ENCODE measurements at regions not wholly inside any gene's neighbourhood (a gene's known extent, or its start where the extent isn't known, plus 50 kb on each side); places are given as distances from the start of the nearest gene placed in this dataset.
"Not testable (repeated sequence)": the region's sequence is repeated elsewhere in the genome, so short reads cannot be mapped to it uniquely, and the experiment has no call there.

DNA sequence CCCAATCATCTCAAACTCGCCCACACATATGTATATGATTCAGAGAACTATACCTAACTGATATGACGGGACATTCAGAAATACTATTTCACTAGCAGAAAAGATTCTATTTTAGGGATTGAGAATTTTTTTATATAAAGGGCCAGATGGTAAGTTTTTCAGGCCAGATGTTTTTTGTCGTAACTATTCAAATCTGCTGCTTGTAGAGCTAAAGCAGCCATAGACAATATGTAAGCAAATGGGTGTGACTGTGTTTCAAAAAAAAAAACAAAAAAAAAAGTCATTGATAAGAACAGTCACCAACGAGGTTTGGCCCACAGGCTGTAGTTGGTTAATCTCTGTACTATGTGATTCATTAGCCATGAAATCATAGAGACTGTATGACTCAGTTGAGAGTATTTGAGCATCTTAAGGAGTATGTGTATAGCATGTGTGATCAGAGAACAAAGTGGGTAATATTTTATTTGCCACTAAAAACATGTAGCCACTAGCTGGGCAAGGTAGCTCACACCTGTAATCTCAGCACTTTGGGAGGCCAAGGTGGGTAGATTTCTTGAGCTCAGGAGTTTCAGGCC, 2724.7 kb downstream of the PCDH9 start:
- no peak for ATAC-seq

DNA sequence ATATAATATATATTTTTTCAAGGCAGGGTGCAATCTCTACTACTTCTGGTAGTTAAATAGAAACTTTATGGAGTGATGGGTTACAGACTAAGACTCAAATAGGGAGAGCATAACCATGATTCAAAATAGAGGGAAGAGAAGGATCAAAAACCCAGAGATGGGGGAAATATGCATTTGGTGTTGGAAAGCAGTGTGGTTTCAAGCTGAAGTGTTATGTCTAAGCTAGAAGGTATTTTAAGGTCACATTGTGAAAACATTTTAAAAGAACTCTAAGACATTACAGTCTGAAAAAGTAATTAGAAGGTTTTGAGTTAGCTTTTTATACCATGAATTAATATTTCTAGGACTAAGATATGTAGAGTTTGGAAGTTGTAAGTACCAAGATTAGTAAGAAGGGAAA, 2741.4 kb downstream of the PCDH9 start:
- no peak for ATAC-seq

DNA sequence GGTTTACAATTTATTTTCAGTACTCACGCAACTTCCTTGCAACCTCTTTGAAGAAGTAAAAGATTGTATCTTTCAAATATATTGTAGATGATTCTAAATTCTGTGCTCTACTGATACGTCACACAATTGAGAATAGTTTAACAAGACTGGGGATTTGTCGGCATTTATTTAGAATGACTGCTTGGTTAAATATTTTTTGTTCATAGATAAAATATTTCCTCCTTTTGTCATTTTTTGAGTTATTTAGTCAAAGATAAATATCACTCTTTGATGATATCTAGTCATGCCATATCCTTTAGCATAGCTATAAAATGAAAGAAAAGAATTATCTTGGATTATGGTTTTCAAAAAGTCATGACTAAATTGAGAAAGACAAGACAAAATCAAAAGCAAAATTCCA, 2747.8 kb downstream of the PCDH9 start:
- no peak for ATAC-seq

- no peak for ATAC-seq
Measured at GRCh38 chr13:64480672-64481071, 2749.5 kb downstream of the PCDH9 start.

- no peak for ATAC-seq
Measured at GRCh38 chr13:64480211-64480610, 2749.9 kb downstream of the PCDH9 start.

GRCh38 chr13:64477146-64477545, 2753.0 kb downstream of the PCDH9 start:
- no peak for ATAC-seq

- ATAC-seq: not testable (repeated sequence)
Measured at GRCh38 chr13:64476041-64476568, 2754.0 kb downstream of the PCDH9 start.

DNA sequence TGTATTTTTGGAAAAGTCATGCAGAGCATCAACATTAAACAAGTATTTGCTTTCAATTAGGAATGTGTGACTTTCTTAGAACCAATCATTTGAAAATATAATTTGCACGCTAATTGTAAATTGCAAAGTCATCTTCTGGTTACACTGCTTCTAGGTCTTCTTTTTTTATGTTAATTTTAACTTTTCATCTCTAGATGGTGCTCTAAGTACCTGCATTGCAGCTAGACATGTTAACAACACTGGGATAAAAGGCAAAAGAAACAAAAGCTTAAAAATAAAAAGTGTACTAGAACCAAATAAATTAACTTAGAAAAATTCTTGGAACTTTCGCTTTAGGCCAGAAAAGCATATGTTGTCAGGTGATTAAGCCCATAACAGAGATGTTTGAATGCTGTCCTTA, 2758.2 kb downstream of the PCDH9 start:
- no peak for ATAC-seq

- ATAC-seq: no peak
Measured at GRCh38 chr13:64470751-64471150, 2759.4 kb downstream of the PCDH9 start.

GRCh38 chr13:64459778-64460177, 2770.4 kb downstream of the PCDH9 start:
- ATAC-seq: no peak

GRCh38 chr13:64457976-64458375, 2772.2 kb downstream of the PCDH9 start:
- ATAC-seq: no peak

DNA sequence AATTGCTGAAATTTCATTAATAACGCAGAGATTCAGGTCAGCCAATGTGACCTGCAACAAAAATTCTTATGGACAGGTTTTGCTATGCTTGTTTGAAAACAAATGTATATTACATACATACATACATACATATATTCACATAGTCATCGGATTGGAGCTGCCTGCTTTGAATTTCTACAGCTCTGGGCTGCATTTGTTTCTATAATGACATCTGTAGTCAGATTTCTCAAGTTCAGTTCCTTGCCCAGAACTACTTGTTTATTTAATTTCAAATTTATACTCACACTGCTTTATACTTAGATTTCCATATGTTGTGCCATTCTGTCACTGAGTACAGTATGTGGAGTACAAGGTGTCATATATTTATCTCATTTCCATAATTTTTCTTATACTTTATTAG, 2775.0 kb downstream of the PCDH9 start:
- no peak for ATAC-seq

DNA sequence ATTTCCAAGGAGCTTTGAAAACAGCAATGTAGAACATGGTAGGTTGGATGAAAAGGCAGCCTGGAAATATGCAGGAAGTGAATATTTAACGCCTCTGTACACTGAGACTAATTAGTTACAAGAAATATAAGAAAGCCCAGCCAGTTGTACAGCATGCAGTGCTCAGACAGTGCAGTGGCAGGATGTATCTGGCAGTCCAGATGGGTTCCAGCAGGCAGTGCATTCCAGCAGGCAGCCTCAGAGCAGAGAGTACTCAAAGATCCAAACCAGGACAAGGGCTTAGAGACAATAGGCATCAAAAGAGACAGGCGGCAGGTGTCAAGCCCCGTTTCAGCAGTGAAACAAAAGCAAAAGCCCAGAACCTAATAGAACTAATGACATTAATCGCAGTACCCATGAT, 2776.3 kb downstream of the PCDH9 start:
- ATAC-seq: no peak

- no peak for ATAC-seq
Measured at GRCh38 chr13:64446372-64446771, 2783.8 kb downstream of the PCDH9 start.

- ATAC-seq: no peak
Measured at GRCh38 chr13:64441740-64442139, 2788.4 kb downstream of the PCDH9 start.

DNA sequence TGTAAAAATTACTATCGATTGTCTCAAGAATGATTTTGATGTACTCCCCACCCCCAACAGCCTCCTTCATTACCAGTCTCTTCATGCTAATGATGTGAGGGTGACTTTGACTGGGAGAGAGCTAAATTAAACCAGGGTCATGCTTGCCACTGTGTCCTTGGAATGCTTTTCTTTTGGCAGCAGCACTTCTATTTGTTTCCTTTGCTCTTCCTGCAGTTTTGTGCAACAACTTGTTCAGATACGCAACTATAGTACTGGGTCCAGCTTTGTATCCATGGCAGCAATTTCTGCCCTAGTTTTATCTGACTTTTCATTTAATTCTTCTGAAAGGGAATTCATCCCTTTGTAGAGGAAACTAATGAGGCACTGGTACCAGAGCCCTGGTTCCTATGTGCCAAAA, 2792.1 kb downstream of the PCDH9 start:
- ATAC-seq: no peak

DNA sequence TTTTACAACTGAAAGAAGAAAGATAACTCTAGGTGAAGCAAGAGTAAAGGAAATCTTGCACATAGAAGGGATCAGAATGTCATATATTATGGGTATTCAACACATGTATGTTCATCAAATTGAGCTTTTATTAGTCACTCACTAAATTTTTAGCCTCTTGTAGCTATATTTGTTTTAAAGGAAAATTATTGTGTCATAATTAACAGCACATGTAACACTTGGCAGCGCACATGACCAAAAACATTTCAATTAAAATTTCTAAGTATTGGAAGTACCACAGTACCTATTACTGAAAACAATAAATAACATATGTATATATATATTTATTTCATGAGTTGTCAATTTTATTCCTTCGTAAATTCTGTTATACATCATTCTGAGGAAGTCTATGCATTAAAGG, 2800.4 kb downstream of the PCDH9 start:
- ATAC-seq: no peak

DNA sequence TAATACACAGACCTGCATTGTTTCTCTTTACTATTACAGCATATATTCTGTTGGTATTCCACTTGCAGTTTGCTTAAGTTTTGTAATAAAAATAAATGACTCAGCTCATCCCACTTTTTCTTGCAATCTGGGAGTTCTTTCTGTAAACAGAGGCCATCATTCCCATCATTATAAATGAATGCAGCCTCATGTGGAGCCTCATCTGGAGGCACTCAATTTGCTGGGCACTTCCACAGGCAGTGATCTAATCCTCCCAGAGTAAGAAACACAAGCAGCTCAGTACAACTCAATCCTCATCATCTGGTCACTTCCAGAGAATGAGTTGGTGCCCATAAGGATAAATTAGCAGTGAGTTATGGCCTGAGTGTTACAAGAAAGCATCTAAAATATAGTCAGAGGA, 2801.9 kb downstream of the PCDH9 start:
- ATAC-seq: no peak

DNA sequence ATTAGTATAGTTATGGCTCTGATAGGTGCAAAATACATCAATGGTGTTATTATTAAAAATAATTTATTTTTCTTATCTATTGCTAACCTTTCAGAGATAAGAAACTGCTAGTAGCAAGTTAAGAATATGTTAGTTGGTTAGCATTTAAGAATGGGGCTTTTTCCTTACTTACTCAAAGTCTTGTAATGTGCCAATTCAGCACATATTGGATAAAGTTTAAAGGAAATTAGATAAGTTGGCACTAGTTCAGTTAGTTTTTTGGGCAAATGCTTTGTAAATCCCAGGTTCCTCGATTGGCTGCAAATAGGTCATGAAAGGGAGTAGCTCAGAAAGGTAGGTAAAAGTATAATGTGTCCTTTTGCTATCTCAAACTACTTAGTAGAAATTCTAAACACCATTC, 2806.7 kb downstream of the PCDH9 start:
- ATAC-seq: no peak

DNA sequence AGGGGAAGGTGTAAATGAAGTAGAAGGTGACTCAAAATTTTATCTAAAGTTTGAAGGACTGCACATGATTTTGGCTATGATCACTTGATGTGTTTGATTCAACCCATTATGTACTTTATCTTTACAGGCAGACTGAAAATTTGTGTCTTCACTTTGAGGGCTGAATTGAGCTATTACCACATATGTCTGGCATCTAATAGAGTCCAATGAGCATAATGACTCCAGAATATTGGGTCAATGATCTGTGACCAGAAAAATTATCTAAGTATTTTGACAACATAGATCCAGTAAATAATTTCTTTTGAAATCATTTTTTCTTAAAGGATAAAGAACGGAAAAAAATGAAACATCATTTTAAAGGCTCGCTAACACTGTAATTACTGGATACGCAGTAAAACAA, 2810.0 kb downstream of the PCDH9 start:
- no peak for ATAC-seq

DNA sequence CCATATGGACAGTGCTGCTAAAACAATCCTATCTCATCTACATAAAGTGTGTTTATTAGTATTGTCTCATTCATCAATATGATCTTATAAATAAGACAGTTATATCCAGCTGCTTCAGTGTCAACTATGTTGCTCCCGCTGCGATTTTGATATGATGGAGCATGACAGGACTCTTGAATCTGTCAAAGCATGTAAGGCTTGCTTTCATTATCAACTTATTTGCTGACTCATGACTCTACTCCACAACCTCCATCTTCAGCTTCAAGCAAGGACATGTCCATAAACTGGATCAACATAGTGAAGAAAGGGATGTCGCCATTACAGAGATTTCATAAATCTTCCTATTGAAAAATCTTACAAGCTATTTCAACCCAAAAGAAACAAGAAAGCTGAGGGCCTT, 2812.6 kb downstream of the PCDH9 start:
- no peak for ATAC-seq

- no peak for ATAC-seq
Measured at GRCh38 chr13:64414381-64414780, 2815.8 kb downstream of the PCDH9 start.

DNA sequence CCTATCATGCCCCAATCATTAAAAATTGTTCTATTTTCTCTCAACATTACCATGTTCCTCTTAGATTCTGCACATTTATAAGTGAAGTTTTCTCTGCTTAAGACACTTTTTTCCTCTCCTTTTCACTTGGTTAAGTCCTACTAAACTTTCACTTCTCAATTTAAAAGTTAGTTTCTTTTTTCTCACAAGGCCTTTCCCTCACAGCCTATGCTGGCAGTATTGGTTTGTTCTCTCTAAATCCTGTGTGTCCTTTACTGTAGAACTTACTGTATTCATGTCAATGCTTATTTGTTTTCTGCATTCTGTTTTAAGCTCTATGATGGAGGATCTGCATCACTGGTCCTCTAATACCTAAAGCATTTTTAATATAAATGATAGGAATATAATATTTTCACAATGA, 2816.6 kb downstream of the PCDH9 start:
- ATAC-seq: no peak

DNA sequence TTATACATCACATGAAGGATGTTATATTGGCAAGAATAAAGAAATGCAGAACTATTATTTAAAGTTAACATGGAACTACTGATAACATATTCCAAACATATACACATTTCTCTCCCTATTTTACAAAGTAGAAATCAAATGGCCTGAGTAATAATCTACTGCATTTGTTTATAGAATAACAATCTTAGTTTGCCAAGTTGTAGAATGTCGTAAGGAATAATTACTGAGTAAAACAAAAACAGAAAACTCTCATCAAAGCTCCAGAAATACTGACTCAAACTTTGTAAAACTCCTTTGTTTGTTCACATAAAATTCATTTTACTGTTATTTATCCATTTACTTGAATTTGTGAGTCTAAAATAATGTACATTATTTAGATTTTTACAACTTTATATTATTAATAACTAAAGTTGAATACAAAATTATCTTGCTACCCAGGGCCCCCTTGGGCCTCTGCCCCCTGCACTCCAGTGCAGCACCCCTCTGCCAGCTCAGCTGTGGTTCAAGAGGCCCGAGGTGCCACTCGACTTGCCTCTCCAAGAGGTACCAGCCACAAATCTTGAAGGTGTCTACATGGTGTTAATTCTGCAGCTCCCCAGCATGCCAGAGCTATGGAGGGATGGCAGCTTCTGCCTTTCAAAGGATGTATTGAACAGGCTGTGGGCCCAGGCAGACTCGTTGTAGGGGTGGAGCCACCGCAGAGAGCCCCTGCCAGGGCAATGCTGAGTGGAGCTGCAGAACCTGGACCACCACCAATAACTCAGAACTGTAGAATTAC, 2819.7 kb downstream of the PCDH9 start:
- ATAC-seq: no peak

GRCh38 chr13:64397701-64398100, 2832.4 kb downstream of the PCDH9 start:
- ATAC-seq: no peak
